Astrocyte of the cerebellum (primary cell): ENCODE measurements at regions not wholly inside any gene's neighbourhood (a gene's known extent, or its start where the extent isn't known, plus 50 kb on each side); places are given as distances from the start of the nearest gene placed in this dataset.

Experiments used
- DNase-seq: peaks from one replicate; pipeline ENCODE4 v3.0.0-alpha.2; 2011; ENCODE audit warnings: low read depth
- H3K4me3 ChIP-seq: 2 replicates; pipeline ENCODE4 v1.5.1; 2011; ENCODE audit warnings: mild to moderate bottlenecking, low read depth, low read length, moderate library complexity
- CTCF ChIP-seq: IDR thresholded peaks from 2 replicates; pipeline ENCODE4 v1.5.1; 2012; ENCODE audit warnings: low read length, low read depth, moderate library complexity, mild to moderate bottlenecking; ENCODE audit errors: missing control alignments
- in situ Hi-C: cut with HindIII; loops from 2 replicates; pipeline ENCODE4 v1.10.0; 2017; ENCODE audit warnings: low sequenced_read_pairs

- peak; percentile 53 for DNase-seq
- H3K4me3 ChIP-seq = no peak overlapping the region
- TF ChIP-seq CTCF = peak; percentile 75
- in situ Hi-C loops = no loop called here
Observed at GRCh38 chr4:111475001-111475400, 670.3 kb upstream of the FAM241A start.

DNA sequence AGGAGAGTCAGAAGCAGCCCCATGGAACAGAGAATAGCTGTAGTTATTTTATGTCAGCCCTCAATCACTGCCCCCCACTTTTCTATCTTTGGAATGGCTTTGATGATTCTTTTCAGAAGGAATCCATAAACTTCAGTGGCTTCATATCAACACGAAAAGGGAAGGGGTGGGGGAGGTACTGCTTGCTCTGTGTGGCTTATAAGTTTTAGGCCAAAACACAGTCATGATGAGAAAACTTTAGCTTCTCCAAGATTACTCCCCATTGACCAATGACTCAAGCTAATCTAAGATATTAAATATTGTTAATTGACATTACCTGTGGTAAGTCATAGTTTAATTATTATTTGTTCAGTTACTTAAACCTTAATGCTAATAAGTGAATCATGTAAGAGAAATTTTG lies 669.6 kb upstream of the FAM241A start:
- TF ChIP-seq CTCF = no peak
- in situ Hi-C loops = no loop called here
- no peak for DNase-seq
- no peak overlapping the region for H3K4me3 ChIP-seq

GRCh38 chr4:111480510-111480909 lies 664.7 kb upstream of the FAM241A start:
- TF ChIP-seq CTCF = no peak
- DNase-seq = no peak
- H3K4me3 ChIP-seq = no peak overlapping the region
- in situ Hi-C loops = no loop called here

DNA sequence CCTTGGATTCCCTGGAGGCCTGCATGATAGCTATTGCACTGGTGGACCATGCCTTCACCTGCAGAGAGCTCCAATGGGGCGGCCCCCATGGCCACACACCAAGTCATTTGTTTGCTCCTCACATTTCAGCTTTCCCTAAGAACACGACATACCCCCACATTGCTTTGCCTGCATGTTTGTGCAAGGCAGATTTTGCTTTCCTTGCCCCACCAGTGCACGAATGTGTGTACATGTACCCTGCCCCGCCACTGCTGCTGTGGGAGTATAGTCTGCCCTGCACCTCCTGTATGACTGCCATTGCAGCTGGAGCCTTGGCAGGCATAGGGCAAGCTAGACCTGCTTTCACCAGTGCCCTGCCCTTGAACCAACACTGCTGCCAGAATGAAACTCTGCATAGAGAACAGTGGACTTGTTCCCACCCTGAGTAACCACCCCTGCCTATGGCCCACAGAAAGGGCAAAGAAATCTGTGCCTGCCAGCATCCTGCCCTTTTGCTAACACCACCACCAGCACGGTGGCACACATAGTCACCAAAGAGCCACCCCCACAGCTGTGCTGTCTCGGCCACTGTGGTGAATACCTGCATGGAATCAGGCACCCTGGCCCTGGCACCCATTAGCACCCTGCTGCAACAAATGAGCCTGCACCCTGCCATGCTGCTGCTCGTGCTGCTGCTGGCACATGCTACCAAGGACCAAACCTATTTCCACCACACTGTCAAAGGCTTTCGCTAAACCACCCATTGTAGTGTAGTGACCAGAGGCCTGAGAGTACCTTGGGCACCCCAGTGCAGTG lies 661.7 kb upstream of the FAM241A start:
- no peak for DNase-seq
- in situ Hi-C loops = no loop called here
- H3K4me3 ChIP-seq = no peak overlapping the region
- no peak for TF ChIP-seq CTCF

GRCh38 chr4:111492496-111492895 lies 652.8 kb upstream of the FAM241A start:
- no peak for DNase-seq
- in situ Hi-C loops = no loop called here
- H3K4me3 ChIP-seq = no peak overlapping the region
- no peak for TF ChIP-seq CTCF

GRCh38 chr4:111494471-111494870 lies 650.8 kb upstream of the FAM241A start:
- no peak for DNase-seq
- no peak for TF ChIP-seq CTCF
- in situ Hi-C loops = no loop called here
- H3K4me3 ChIP-seq = no peak overlapping the region
